IPS DF 6.9 (cell line): ENCODE measurements at regions not wholly inside any gene's neighbourhood (a gene's known extent, or its start where the extent isn't known, plus 50 kb on each side); places are given as distances from the start of the nearest gene placed in this dataset.

ENCODE experiments used
- DNase-seq: peaks from one replicate; pipeline ENCODE4 v3.0.0-alpha.2; 2013; ENCODE audit warnings: low read depth, low spot score
- H3K27ac ChIP-seq: one replicate; pipeline ENCODE4 v1.5.1; 2013; ENCODE audit warnings: low read length, control low read depth
- H3K27me3 ChIP-seq: 2 replicates; pipeline ENCODE4 v1.6.1; 2013; ENCODE audit warnings: mild to moderate bottlenecking, low read length; ENCODE audit not compliant: control insufficient read depth, insufficient read depth
- H3K36me3 ChIP-seq: 2 replicates; pipeline ENCODE4 v1.6.1; 2013; ENCODE audit warnings: low read length; ENCODE audit not compliant: control insufficient read depth, insufficient read depth
- H3K4me1 ChIP-seq: 2 replicates; pipeline ENCODE4 v1.6.1; 2013; ENCODE audit warnings: low read length; ENCODE audit not compliant: control insufficient read depth, insufficient read depth
- H3K4me3 ChIP-seq: 2 replicates; pipeline ENCODE4 v1.5.1; 2013; ENCODE audit warnings: mild to moderate bottlenecking, low read length
- H3K9me3 ChIP-seq: 2 replicates; pipeline ENCODE4 v1.6.1; 2013; ENCODE audit warnings: low read length, inconsistent platforms; ENCODE audit not compliant: control insufficient read depth, insufficient read depth
- WGBS: extraction: QIAGEN DNeasy Blood & Tissue Kit; methylation state at CpG from one replicate; pipeline ENCODE4 v1.1.7; 2013; ENCODE audit warnings: mixed read lengths, missing lambda C conversion rate; ENCODE audit not compliant: insufficient read length, insufficient coverage; 5-methylcytosine and 5-hydroxymethylcytosine counted together

- H3K36me3 ChIP-seq: no peaks in the 10 kb centered on the region
- WGBS: no CpG with 5 or more reads among the region's 7 CpGs
- no peak overlapping the region for H3K27ac ChIP-seq
- no peak overlapping the region for H3K4me3 ChIP-seq
- no peaks in the 10 kb centered on the region for H3K9me3 ChIP-seq
- H3K27me3 ChIP-seq: no peaks in the 10 kb centered on the region
- DNase-seq: no peak
- no peaks in the 10 kb centered on the region for H3K4me1 ChIP-seq
Measured at GRCh38 chr10:44650691-44651661, 260.2 kb upstream of the TMEM72 start.

DNA sequence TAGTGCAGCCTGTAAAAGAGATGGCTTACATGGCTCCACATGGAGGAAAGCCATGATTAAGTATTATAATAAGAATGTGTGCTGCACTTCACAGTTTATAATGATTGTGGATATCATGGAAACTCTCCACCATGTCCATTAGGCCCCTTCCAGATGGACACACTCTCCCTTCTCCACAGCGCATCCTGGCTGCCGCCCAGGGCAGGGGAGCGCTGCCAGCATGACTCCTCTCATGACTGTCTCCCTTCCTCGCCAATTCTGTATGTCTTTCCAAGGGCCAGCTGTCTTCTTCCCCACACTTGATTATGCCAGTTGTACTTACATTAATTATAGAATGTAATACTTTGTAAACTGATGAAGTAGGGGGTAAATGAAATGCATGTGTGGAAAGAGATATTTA, 259.3 kb upstream of the TMEM72 start:
- no peaks in the 10 kb centered on the region for H3K4me1 ChIP-seq
- no CpG with 5 or more reads among the region's 4 CpGs for WGBS
- H3K27me3 ChIP-seq: no peaks in the 10 kb centered on the region
- no peak overlapping the region for H3K27ac ChIP-seq
- no peak overlapping the region for H3K4me3 ChIP-seq
- H3K9me3 ChIP-seq: no peaks in the 10 kb centered on the region
- no peaks in the 10 kb centered on the region for H3K36me3 ChIP-seq
- DNase-seq: no peak

GRCh38 chr10:44659320-44659719, 251.8 kb upstream of the TMEM72 start:
- Histone ChIP-seq H3K27ac (no peak overlapping the region), H3K36me3 (no peaks in the 10 kb centered on the region), H3K9me3 (no peaks in the 10 kb centered on the region), H3K4me1 (no peaks in the 10 kb centered on the region), H3K4me3 (no peak overlapping the region), H3K27me3 (no peaks in the 10 kb centered on the region)
- no peak for DNase-seq
- no CpG with 5 or more reads among the region's 3 CpGs for WGBS

DNA sequence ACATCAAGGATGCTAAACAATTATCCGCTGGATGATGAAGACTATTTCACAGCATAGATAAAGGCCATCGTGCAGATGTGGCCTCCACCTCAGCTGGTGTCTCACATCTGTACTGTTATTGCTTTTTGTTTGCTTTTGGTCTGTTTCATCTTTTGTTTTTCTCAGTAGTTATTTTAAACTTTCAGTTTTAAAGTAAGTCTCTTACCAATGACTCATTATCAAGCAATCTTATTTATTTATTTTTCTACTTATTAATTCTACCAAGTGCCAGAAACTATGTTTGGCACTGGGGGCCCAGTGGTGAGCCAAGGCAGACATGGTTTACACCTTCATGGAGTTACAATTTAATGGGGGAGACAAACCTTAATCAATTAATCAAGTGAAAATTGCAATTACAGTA, 250.9 kb upstream of the TMEM72 start:
- no peaks in the 10 kb centered on the region for H3K36me3 ChIP-seq
- no peak overlapping the region for H3K27ac ChIP-seq
- H3K9me3 ChIP-seq: no peaks in the 10 kb centered on the region
- no peak overlapping the region for H3K4me3 ChIP-seq
- no peaks in the 10 kb centered on the region for H3K27me3 ChIP-seq
- WGBS: no CpG with 5 or more reads among the region's 2 CpGs
- H3K4me1 ChIP-seq: no peaks in the 10 kb centered on the region
- no peak for DNase-seq

DNA sequence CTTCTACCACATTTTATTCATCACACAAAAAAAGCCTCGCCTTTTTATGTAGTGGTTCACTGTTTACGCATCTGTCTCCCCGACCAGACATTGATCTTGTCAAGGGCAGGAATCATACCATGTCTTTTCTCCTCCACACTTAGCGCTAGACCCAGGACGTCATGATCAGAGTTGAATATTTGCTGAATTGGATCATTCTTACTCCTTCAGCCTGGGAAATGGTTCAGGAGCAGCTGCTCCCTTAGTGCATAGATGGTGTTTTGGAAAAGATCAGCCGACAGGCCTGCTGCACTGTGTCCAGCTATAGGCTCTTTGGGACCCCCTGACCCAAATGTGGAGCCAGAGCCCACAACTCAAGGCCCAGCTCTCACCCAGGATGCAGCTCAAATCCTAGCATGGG, 249.1 kb upstream of the TMEM72 start:
- Histone ChIP-seq H3K36me3 (no peaks in the 10 kb centered on the region), H3K4me3 (no peak overlapping the region), H3K4me1 (no peaks in the 10 kb centered on the region), H3K9me3 (no peaks in the 10 kb centered on the region), H3K27me3 (no peaks in the 10 kb centered on the region), H3K27ac (no peak overlapping the region)
- 100% methylated on average over 1 of the region's 6 CpGs for WGBS
- no peak for DNase-seq

DNA sequence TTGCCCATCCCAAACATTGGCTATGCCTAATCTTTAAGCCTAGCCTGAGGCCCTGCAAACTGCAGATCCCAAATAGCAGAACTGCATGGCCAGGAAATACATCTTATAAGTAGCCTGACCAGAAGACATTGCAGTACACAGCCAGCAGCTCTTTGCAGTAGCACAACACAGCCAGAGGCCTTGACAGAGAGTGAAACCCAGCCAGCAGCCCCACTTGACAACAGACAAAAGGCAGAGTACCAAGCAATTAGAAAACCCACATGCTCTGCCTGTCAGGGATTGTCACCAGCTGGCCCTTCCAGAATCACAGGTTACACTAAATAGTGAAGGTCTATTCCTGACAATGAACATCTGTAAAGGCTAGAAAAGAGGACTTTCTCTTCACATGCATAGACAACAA, 242.8 kb upstream of the TMEM72 start:
- Histone ChIP-seq H3K4me1 (no peaks in the 10 kb centered on the region), H3K4me3 (no peak overlapping the region), H3K27ac (no peak overlapping the region), H3K36me3 (no peaks in the 10 kb centered on the region), H3K27me3 (no peaks in the 10 kb centered on the region), H3K9me3 (no peaks in the 10 kb centered on the region)
- no peak for DNase-seq

- Histone ChIP-seq H3K9me3 (no peaks in the 10 kb centered on the region), H3K4me1 (no peaks in the 10 kb centered on the region), H3K4me3 (no peak overlapping the region), H3K27me3 (no peaks in the 10 kb centered on the region), H3K27ac (no peak overlapping the region), H3K36me3 (no peaks in the 10 kb centered on the region)
- no peak for DNase-seq
Measured at GRCh38 chr10:44671319-44671718, 239.8 kb upstream of the TMEM72 start.

GRCh38 chr10:44673245-44673983, 237.7 kb upstream of the TMEM72 start:
- no CpG with 5 or more reads among the region's 3 CpGs for WGBS

DNA sequence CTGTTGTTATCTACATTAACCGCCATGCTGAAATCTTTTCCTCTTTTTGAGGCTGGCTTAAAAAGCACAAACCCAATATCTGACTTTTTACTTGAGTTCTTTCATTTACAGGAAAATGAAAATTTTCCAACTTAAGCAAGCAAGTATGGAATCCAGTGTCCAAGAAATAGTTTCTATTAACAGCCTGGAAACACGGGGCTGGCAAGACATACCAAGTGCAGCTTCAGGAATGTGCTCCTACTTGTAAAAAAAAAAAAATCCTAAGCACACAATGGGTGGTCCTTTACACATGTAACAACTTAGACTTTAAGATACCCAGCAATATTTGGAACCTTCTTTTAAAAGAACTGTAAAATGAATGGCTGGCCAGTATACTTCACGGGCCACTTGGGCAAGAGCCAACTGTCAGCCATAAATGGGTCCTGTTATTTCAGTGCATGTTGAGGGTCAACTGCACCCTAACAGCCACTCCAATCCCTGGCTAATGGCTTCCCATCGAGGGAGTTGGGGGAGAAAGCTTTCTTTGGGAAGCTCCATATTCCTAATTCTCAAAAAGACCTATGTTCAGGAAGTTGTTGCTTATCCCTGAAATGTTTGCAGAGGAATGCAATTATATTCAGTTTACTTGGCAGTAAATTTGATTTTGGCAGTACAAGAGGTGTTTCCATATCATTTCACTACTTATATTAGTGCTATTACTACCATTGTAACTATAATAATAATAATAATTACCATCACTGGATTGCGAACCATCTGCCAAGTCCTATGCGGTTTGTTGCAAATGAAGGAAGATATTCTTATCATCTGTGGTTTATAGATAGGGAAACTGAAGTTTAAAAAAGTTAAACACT, 236.4 kb upstream of the TMEM72 start:
- no peaks in the 10 kb centered on the region for H3K4me1 ChIP-seq
- H3K27ac ChIP-seq: no peak overlapping the region
- H3K36me3 ChIP-seq: no peaks in the 10 kb centered on the region
- WGBS: no CpG with 5 or more reads among the region's 6 CpGs
- no peaks in the 10 kb centered on the region for H3K9me3 ChIP-seq
- H3K27me3 ChIP-seq: no peaks in the 10 kb centered on the region
- no peak overlapping the region for H3K4me3 ChIP-seq
- DNase-seq: no peak

More at GRCh38 chr10:44673245-44673983, 237.7 kb upstream of the TMEM72 start:
- Histone ChIP-seq H3K27ac (no peak overlapping the region), H3K9me3 (no peaks in the 10 kb centered on the region), H3K4me3 (no peak overlapping the region), H3K36me3 (no peaks in the 10 kb centered on the region), H3K27me3 (no peaks in the 10 kb centered on the region), H3K4me1 (no peaks in the 10 kb centered on the region)
- no peak for DNase-seq

GRCh38 chr10:44675387-44675874, 235.7 kb upstream of the TMEM72 start:
- Histone ChIP-seq H3K4me3 (no peak overlapping the region), H3K27me3 (no peaks in the 10 kb centered on the region), H3K36me3 (no peaks in the 10 kb centered on the region), H3K27ac (no peak overlapping the region), H3K9me3 (no peaks in the 10 kb centered on the region), H3K4me1 (no peaks in the 10 kb centered on the region)
- WGBS: no CpG with 5 or more reads among the region's 2 CpGs
- DNase-seq: no peak
